ENCODE measurements at regions not wholly inside any gene's neighbourhood (a gene's known extent, or its start where the extent isn't known, plus 50 kb on each side); places are given as distances from the start of the nearest gene placed in this dataset.

- DNase-seq (ENCODE audit: low read depth), result no peak
- no peak overlapping the region for H3K4me3 ChIP-seq (ENCODE audit: low read length)
- TF ChIP-seq, protein P1, sequence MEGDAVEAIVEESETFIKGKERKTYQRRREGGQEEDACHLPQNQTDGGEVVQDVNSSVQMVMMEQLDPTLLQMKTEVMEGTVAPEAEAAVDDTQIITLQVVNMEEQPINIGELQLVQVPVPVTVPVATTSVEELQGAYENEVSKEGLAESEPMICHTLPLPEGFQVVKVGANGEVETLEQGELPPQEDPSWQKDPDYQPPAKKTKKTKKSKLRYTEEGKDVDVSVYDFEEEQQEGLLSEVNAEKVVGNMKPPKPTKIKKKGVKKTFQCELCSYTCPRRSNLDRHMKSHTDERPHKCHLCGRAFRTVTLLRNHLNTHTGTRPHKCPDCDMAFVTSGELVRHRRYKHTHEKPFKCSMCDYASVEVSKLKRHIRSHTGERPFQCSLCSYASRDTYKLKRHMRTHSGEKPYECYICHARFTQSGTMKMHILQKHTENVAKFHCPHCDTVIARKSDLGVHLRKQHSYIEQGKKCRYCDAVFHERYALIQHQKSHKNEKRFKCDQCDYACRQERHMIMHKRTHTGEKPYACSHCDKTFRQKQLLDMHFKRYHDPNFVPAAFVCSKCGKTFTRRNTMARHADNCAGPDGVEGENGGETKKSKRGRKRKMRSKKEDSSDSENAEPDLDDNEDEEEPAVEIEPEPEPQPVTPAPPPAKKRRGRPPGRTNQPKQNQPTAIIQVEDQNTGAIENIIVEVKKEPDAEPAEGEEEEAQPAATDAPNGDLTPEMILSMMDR (conservative IDR thresholded peaks at IDR 0.05; ENCODE audit: low read depth, low read length), result no peak
Observed at GRCh38 chr18:46378864-46379207, 274.7 kb downstream of the HAUS1 start.

- no peak for DNase-seq (ENCODE audit: low read depth)
- no peak overlapping the region for H3K4me3 ChIP-seq (ENCODE audit: low read length)
- TF ChIP-seq, protein P1 (conservative IDR thresholded peaks at IDR 0.05; ENCODE audit: low read depth, low read length), result no peak
Observed at GRCh38 chr18:46379323-46379950, 275.3 kb downstream of the HAUS1 start.

DNA sequence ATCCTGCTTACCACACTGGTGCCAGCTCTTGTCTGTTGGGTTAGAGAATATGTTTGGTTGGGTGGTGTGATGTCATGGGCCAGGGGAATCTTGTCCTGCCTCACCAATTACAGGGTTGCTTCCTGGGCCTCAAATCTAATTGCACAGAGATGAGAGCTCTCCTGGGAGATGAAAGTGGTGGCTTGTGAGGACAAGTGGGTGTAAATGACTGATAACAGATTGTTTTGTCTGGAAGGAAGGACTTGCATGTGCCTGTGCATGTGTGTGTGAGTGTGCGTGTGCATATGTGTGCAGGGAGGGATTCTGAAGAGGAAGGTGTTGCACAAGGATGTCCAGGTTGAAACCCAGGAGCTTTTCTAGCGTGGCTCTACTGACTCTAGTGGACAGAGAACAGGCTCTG lies 271.9 kb downstream of the LOXHD1 start:
- H3K4me3 ChIP-seq (ENCODE audit: low read length), result no peak overlapping the region
- TF ChIP-seq, protein P1 (conservative IDR thresholded peaks at IDR 0.05; ENCODE audit: low read depth, low read length), result no peak
- DNase-seq (ENCODE audit: low read depth), result no peak

DNA sequence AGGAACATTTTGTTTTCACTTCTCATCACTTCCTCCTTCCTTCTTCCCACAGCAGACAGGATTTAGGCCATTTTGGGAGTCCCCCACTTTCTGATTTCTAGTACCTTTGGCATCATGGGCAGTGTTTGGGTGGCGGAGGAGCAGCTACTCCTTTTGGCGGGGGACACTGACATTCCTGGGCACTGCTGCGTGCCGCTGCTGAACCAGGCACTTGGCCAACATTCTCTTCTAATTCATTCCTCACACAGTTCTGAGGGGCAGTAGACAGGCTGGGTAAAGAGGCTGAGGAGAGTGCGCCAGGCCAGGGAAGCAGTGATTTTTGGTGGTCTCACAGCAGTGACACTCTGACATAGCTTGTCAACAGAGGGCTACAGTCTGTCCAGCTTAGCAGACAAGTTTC lies 270.2 kb downstream of the LOXHD1 start:
- DNase-seq (ENCODE audit: low read depth), result no peak
- no peak overlapping the region for H3K4me3 ChIP-seq (ENCODE audit: low read length)
- TF ChIP-seq, protein P1 (conservative IDR thresholded peaks at IDR 0.05; ENCODE audit: low read depth, low read length), result no peak

- no peak overlapping the region for H3K4me3 ChIP-seq (ENCODE audit: low read length)
- TF ChIP-seq, protein P1 (conservative IDR thresholded peaks at IDR 0.05; ENCODE audit: low read depth, low read length), result no peak
- DNase-seq (ENCODE audit: low read depth), result no peak
Observed at GRCh38 chr18:46387441-46388131, 269.4 kb downstream of the LOXHD1 start.

DNA sequence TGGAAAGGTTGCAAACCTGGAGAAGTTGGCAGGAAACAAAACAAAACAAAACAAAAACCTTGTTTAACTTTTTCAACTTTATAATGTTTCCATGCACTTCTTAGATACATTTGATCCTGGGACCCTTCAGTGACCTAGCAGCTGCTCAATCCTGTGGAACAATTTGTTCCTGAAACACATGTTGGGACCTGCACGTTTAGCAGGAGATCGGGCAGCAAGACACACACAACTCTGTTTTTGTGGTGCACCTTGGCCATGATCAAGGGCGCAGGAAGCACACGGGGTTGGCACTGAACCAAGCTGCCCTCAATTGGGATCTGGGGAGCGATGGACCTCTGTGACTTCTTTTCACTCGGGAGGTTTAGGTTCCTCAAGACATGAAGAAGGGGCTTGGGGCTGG lies 268.7 kb downstream of the LOXHD1 start:
- TF ChIP-seq, protein P1 (conservative IDR thresholded peaks at IDR 0.05; ENCODE audit: low read depth, low read length), result no peak
- no peak overlapping the region for H3K4me3 ChIP-seq (ENCODE audit: low read length)
- no peak for DNase-seq (ENCODE audit: low read depth)

GRCh38 chr18:46392576-46392975 lies 264.4 kb downstream of the LOXHD1 start:
- TF ChIP-seq, protein P1 (conservative IDR thresholded peaks at IDR 0.05; ENCODE audit: low read depth, low read length), result no peak
- H3K4me3 ChIP-seq (ENCODE audit: low read length), result no peak overlapping the region
- DNase-seq (ENCODE audit: low read depth), result no peak

Data from retinal pigment epithelial cell (primary cell).